CD4-positive, alpha-beta T cell treated with Interferon alpha-2 for 1 hour (primary cell): ENCODE measurements at regions not wholly inside any gene's neighbourhood (a gene's known extent, or its start where the extent isn't known, plus 50 kb on each side); places are given as distances from the start of the nearest gene placed in this dataset.

ENCODE experiments used
- DNase-seq, 2 donors: peaks; one replicate each; pipeline ENCODE4 v3.0.0-alpha.2; 2020 to 2022

- peak in 1 of 2 donors; percentile 21 for DNase-seq
Measured at GRCh38 chr14:49999826-50000379, 107.0 kb downstream of the ARF6 start.

- peak; percentile 68 to 74 for DNase-seq
Measured at GRCh38 chr14:50000380-50001150, 107.7 kb downstream of the ARF6 start.

GRCh38 chr14:50001151-50001998, 108.5 kb downstream of the ARF6 start:
- peak; percentile 49 to 69 for DNase-seq

DNA sequence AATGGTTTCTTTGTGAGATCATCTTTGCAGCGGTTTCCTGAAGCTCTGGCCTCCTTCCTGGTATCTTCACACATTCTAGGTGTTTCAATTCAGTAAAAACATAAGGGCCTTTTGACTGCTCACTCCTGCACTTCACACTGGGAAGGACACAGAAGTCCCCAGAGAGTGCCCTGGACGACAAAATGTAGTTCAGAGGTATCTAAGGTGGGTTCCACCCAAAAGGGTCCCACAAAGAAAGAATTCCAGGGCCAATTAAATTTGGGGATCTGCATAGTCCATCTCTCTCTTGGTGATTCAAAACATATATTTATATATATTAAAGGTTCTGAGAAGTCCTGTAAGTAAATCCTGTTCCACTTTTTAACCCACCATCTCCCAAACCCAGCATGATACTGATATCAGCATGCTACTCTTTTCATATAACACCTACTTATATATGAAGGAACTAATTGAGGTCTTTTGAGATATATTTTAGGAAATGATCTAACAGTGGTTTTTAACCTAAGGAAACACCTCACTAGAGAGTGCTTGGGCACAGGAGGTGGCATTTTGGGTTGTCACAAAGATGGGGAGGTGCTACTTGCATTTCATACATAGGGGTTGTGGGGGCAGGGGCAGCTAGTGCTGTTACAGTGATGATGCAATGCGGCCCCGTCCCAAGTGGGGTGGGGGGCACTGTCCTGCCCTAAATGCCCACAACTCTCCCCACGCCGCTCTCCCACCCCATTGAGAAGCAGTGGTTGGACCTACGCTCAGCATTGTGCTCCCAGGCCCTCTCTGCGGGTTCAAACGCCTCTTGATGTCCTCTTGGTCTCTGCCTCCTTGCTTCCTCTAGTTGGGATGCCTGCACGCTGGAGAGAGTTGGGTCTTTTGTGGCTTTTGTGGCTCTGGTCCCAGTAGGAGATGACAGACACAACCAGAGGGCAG, 109.4 kb downstream of the ARF6 start:
- peak; percentile 78 to 86 for DNase-seq

DNA sequence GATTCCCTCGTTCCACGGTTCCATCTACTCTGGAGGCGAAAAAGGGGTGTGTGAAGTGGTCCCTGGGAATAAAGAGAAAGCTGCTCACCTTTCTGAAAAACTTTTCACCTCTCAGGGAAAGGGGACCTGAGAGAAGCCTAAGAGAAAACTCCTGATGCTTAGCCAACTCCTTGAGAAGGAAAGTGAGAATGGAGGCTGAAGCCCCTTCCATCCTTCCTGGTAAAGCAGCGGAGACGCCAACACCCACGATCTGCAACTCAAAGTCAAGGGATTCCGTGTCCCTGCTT, 110.0 kb downstream of the ARF6 start:
- no peak for DNase-seq

- DNase-seq = peak; percentile 80 to 84
Measured at GRCh38 chr14:50003213-50004021, 110.5 kb downstream of the ARF6 start.

- no peak for DNase-seq
Measured at GRCh38 chr14:50006141-50006540, 110.2 kb downstream of the VCPKMT start.

GRCh38 chr14:50007123-50007903, 109.1 kb downstream of the VCPKMT start:
- DNase-seq = no peak

DNA sequence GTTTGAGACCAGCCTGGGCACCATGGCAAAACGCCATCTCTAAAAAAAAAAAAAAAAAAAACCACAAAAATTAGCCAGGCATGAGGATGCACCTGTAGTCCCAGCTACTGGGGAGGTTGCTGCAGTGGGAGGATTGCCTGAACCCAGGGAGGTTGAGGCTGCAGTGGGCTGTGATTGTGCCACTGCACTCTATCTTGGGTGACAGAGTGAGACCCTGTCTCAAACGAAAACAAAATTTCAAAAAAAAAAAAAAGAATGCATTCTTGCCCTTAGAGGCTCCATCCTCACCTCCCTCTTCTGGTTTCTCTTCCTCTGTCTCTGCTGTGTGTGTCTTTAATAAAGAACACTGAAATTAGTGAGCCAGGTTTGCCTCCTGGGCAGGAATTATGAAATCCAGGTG, 107.8 kb downstream of the VCPKMT start:
- peak in 1 of 2 donors; percentile 17 for DNase-seq

DNA sequence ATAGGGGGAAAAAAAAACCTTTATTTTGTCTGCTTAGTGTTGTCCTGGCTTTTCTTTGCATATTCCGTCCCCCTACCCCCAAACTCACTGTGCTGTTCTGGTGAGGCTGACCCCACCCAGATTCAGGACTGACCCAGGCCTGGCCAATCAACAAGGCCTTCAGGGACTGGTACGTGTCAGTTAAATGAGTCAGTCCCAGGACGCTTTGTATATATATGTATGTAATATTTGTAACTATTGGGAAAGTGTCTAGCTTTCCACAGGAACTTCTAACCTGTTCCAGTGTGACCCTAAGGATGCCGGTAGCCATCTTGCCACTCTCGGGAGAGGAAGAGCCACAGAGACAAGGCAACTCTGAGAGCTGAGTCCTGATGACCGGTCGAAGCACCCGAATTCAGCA, 107.4 kb downstream of the VCPKMT start:
- no peak for DNase-seq

DNA sequence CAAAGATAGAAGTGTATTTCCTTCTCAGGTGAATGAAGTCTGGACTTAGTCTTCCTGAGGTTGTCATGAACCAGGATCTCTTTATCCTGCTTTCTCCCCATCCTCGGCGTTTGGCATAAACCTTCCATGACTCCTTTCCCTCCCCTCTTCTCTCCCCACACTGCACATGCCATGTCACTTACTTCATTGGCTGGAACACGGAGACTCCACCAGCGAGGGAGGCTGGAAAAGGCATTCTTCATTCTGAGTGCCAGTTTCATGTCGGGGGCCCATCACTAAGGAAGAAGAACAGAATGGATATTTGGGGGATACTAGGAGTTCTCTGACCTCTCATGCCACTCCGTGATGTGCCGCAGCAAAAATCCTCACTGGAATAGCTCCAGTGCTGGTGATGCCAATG, 105.6 kb downstream of the VCPKMT start:
- DNase-seq = no peak

DNA sequence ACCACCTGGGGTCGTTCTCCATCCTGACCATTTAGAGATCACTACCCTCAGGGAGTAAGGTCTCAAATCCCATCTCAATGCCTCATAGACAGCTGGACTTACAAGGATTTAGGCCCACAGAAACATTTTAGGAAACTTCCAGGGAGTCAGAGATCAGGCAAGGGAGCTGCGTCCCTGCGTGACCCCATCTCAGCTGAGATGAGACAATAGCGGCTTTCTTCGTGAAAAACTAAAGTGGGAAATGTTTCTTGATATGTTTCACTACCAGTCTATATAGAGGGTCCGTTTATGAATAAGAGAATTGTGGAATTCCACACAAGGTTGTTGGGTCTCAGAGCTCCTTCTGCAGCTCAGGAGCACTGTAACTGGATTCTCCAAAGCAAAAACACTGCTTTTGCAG, 105.1 kb downstream of the VCPKMT start:
- DNase-seq = no peak

- no peak for DNase-seq
Measured at GRCh38 chr14:50012644-50013043, 103.7 kb downstream of the VCPKMT start.

GRCh38 chr14:50013198-50013918, 103.0 kb downstream of the VCPKMT start:
- no peak for DNase-seq

- DNase-seq = no peak
Measured at GRCh38 chr14:50013934-50014333, 102.4 kb downstream of the VCPKMT start.

- DNase-seq = no peak
Measured at GRCh38 chr14:50014809-50015430, 101.5 kb downstream of the VCPKMT start.

DNA sequence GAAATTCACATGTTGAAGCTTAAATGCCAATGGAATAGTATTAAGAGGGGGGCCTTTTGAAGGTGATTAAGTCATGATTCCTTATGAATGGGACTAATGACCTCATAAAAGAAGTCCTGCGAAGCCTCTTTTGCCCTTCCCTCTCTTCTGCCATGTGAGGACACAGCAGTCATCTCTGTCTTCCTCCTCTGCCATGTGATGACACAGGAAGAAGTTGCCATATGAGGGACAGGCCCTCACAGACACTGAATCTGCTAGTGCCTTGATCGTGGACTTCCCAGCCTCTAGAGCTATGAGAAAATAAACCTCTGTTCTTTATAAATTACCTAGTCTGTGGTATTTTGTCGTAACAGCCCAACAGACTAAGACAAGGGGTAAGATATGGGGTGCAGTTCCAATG, 100.7 kb downstream of the VCPKMT start:
- DNase-seq = no peak

GRCh38 chr14:50018201-50018932, 98.0 kb downstream of the VCPKMT start:
- no peak for DNase-seq

GRCh38 chr14:50018933-50019210, 97.5 kb downstream of the VCPKMT start:
- DNase-seq = no peak

DNA sequence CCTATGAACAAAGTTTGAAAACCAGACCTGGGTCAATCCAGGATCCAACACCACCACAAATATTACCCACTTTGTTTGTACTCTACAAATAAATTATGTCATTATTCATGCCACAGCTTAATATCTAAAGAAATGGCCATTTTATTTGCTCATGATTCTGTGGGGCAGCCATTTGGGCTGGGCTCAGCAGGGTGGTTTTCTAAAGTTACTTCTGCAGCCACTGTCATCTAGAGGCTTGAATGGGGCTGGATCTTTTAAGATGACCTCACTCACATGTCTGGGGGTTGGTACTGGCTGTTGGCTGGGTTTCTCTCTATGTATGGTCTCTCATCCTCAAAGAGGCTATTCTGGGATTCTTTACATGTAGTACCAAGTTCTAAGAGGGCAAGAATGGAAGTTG, 96.2 kb downstream of the VCPKMT start:
- DNase-seq = no peak
